ENCODE measurements at regions not wholly inside any gene's neighbourhood (a gene's known extent, or its start where the extent isn't known, plus 50 kb on each side); places are given as distances from the start of the nearest gene placed in this dataset.

GRCh38 chr16:87183647-87184046, 133.5 kb downstream of the C16orf95 start:
- H3K27ac ChIP-seq (ENCODE audit: low read depth in 1 of 2, low read length in 2 of 2), result no peak overlapping the region
- no peak for DNase-seq (ENCODE audit: low spot score)
- peaks cover 0 to 5% (median 0%) of the 10 kb centered on the region in 4 donors for H3K27me3 ChIP-seq (ENCODE audit: control insufficient read depth in 4 of 4, insufficient read depth in 4 of 4, low read length in 3 of 4)
- WGBS, result 87% methylated on average over 10 of the region's 10 CpGs
- H3K36me3 ChIP-seq (ENCODE audit: control insufficient read depth in 4 of 4, insufficient read depth in 3 of 4, low read depth in 1 of 4, low read length in 3 of 4), result no peaks in the 10 kb centered on the region
- H3K9me3 ChIP-seq (ENCODE audit: control insufficient read depth in 4 of 4, low read length in 3 of 4), result no peaks in the 10 kb centered on the region
- TF ChIP-seq GABPA (IDR thresholded peaks at IDR 0.05 in 1 of 2, conservative IDR thresholded peaks at IDR 0.05 in 1 of 2) (no peak), CTCF (IDR thresholded peaks at IDR 0.05; ENCODE audit: low read depth, low read length, missing input control) (no peak), REST (IDR thresholded peaks at IDR 0.05) (no peak), TAF1 (conservative IDR thresholded peaks at IDR 0.05) (no peak), FOXA1 (IDR thresholded peaks at IDR 0.05) (no peak), SP1 (IDR thresholded peaks at IDR 0.05) (no peak)
- no peak overlapping the region for H3K4me3 ChIP-seq (ENCODE audit: low read depth in 1 of 3, low read length in 3 of 3)
- H3K9ac ChIP-seq (ENCODE audit: low read depth in 1 of 2, low read length in 2 of 2), result no peak overlapping the region
- peaks cover 0 to 4% (median 1%) of the 10 kb centered on the region in 4 donors for H3K4me1 ChIP-seq (ENCODE audit: control insufficient read depth in 4 of 4, insufficient read depth in 4 of 4, low read length in 3 of 4)

- no peaks in the 10 kb centered on the region for H3K27me3 ChIP-seq (ENCODE audit: control insufficient read depth in 4 of 4, insufficient read depth in 4 of 4, low read length in 3 of 4)
- 77% methylated on average over 8 of the region's 8 CpGs for WGBS
- H3K9me3 ChIP-seq (ENCODE audit: control insufficient read depth in 4 of 4, low read length in 3 of 4), result peaks cover 0 to 6% (median 1%) of the 10 kb centered on the region in 4 donors
- no peak for DNase-seq (ENCODE audit: low spot score)
- TF ChIP-seq CTCF (IDR thresholded peaks at IDR 0.05; ENCODE audit: low read depth, low read length, missing input control) (no peak), SP1 (IDR thresholded peaks at IDR 0.05) (no peak), YY1 (IDR thresholded peaks at IDR 0.05) (no peak), JUND (IDR thresholded peaks at IDR 0.05) (no peak), HNF4G (IDR thresholded peaks at IDR 0.05) (no peak), RXRA (IDR thresholded peaks at IDR 0.05) (no peak), MAX (IDR thresholded peaks at IDR 0.05) (no peak), FOXA1 (IDR thresholded peaks at IDR 0.05) (no peak), ZBTB33 (IDR thresholded peaks at IDR 0.05) (no peak), REST (IDR thresholded peaks at IDR 0.05) (no peak), GABPA (IDR thresholded peaks at IDR 0.05 in 1 of 2, conservative IDR thresholded peaks at IDR 0.05 in 1 of 2) (no peak), RAD21 (IDR thresholded peaks at IDR 0.05) (no peak), TAF1 (conservative IDR thresholded peaks at IDR 0.05) (no peak), HNF4A (conservative IDR thresholded peaks at IDR 0.05) (no peak)
- no peak overlapping the region for H3K27ac ChIP-seq (ENCODE audit: low read depth in 1 of 2, low read length in 2 of 2)
- H3K4me3 ChIP-seq (ENCODE audit: low read depth in 1 of 3, low read length in 3 of 3), result no peak overlapping the region
- no peaks in the 10 kb centered on the region for H3K36me3 ChIP-seq (ENCODE audit: control insufficient read depth in 4 of 4, insufficient read depth in 3 of 4, low read depth in 1 of 4, low read length in 3 of 4)
- H3K4me1 ChIP-seq (ENCODE audit: control insufficient read depth in 4 of 4, insufficient read depth in 4 of 4, low read length in 3 of 4), result no peaks in the 10 kb centered on the region
- no peak overlapping the region for H3K9ac ChIP-seq (ENCODE audit: low read depth in 1 of 2, low read length in 2 of 2)
Observed at GRCh38 chr16:87185308-87185707, 131.9 kb downstream of the C16orf95 start.

Data from liver (tissue), 8 donors.